H9 (cell line): ENCODE measurements at regions not wholly inside any gene's neighbourhood (a gene's known extent, or its start where the extent isn't known, plus 50 kb on each side); places are given as distances from the start of the nearest gene placed in this dataset.

Experiments
- DNase-seq: peaks from one replicate; pipeline ENCODE4 v3.0.0-alpha.2; 2017
- H2AFZ ChIP-seq: one replicate; pipeline ENCODE4 v1.6.1; 2013; ENCODE audit warnings: mild to moderate bottlenecking, low read length, control low read depth, moderate library complexity
- H2AK5ac ChIP-seq: 2 replicates; pipeline ENCODE4 v1.6.1; 2013; ENCODE audit warnings: low read length, control low read depth, mixed read lengths; ENCODE audit not compliant: insufficient read length
- H2BK120ac ChIP-seq: one replicate; pipeline ENCODE4 v1.6.1; 2013; ENCODE audit warnings: low read depth, mild to moderate bottlenecking, low read length, control low read depth, inconsistent platforms; ENCODE audit not compliant: poor library complexity, severe bottlenecking
- H2BK12ac ChIP-seq: 2 replicates; pipeline ENCODE4 v1.6.1; 2013; ENCODE audit warnings: low read length, control low read depth, mixed read lengths, low read depth; ENCODE audit not compliant: insufficient read length
- H2BK15ac ChIP-seq: 2 replicates; pipeline ENCODE4 v1.6.1; 2013; ENCODE audit warnings: low read depth, low read length, control low read depth
- H2BK20ac ChIP-seq: one replicate; pipeline ENCODE4 v1.6.1; 2013; ENCODE audit warnings: low read depth, mild to moderate bottlenecking, low read length, control low read depth, inconsistent platforms; ENCODE audit not compliant: poor library complexity, severe bottlenecking
- H2BK5ac ChIP-seq: 2 replicates; pipeline ENCODE4 v1.6.1; 2013; ENCODE audit warnings: low read length, control low read depth, mixed read lengths; ENCODE audit not compliant: insufficient read length
- H3K14ac ChIP-seq: 2 replicates; pipeline ENCODE4 v1.6.1; 2013; ENCODE audit warnings: low read length, control low read depth; ENCODE audit not compliant: insufficient read depth
- H3K18ac ChIP-seq: 2 replicates; pipeline ENCODE4 v1.6.1; 2013; ENCODE audit warnings: low read depth, mild to moderate bottlenecking, mixed read lengths, low read length, control low read depth; ENCODE audit not compliant: insufficient read length
- H3K23ac ChIP-seq: 2 replicates; pipeline ENCODE4 v1.6.1; 2013; ENCODE audit warnings: low read length, control low read depth, mixed read lengths, low read depth; ENCODE audit not compliant: insufficient read length
- H3K23me2 ChIP-seq: 2 replicates; pipeline ENCODE4 v1.6.1; 2013; ENCODE audit warnings: low read depth, mild to moderate bottlenecking, mixed read lengths, low read length, control low read depth; ENCODE audit not compliant: insufficient read length, poor library complexity, severe bottlenecking
- H3K27ac ChIP-seq: 2 replicates; pipeline ENCODE4 v1.5.1; 2013; ENCODE audit warnings: low read length, control low read depth, mixed read lengths, low read depth; ENCODE audit not compliant: insufficient read length
- H3K27me3 ChIP-seq: 2 replicates; pipeline ENCODE4 v1.6.1; 2013; ENCODE audit warnings: low read length, control low read depth, inconsistent platforms; ENCODE audit not compliant: insufficient read depth
- H3K4ac ChIP-seq: 2 replicates; pipeline ENCODE4 v1.6.1; 2013; ENCODE audit warnings: low read depth, mild to moderate bottlenecking, control low read depth, inconsistent platforms, low read length, moderate library complexity
- H3K4me1 ChIP-seq: 2 replicates; pipeline ENCODE4 v1.6.1; 2013; ENCODE audit warnings: low read length, control low read depth, inconsistent platforms; ENCODE audit not compliant: insufficient read depth
- H3K4me2 ChIP-seq: 2 replicates; pipeline ENCODE4 v1.6.1; 2013; ENCODE audit warnings: low read length, control low read depth, mixed read lengths; ENCODE audit not compliant: insufficient read length, insufficient read depth
- H3K56ac ChIP-seq: 2 replicates; pipeline ENCODE4 v1.6.1; 2013; ENCODE audit warnings: low read depth, mild to moderate bottlenecking, mixed read lengths, low read length, control low read depth; ENCODE audit not compliant: insufficient read length
- H3K79me1 ChIP-seq: 2 replicates; pipeline ENCODE4 v1.6.1; 2013; ENCODE audit warnings: low read depth, mild to moderate bottlenecking, moderate library complexity, low read length, control low read depth, inconsistent platforms; ENCODE audit not compliant: insufficient read depth, poor library complexity, severe bottlenecking
- H3K79me2 ChIP-seq: 2 replicates; pipeline ENCODE4 v1.6.1; 2013; ENCODE audit warnings: low read length, control low read depth, inconsistent platforms; ENCODE audit not compliant: insufficient read depth
- H3K9ac ChIP-seq: 2 replicates; pipeline ENCODE4 v1.6.1; 2013; ENCODE audit warnings: low read length, control low read depth, mixed read lengths; ENCODE audit not compliant: insufficient read length; ENCODE audit errors: extremely low read depth
- H3K9me3 ChIP-seq: one replicate; pipeline ENCODE4 v1.6.1; 2013; ENCODE audit warnings: low read depth, low read length, inconsistent platforms; ENCODE audit not compliant: control insufficient read depth
- H3T11ph ChIP-seq: one replicate; pipeline ENCODE4 v1.6.1; 2013; ENCODE audit warnings: mild to moderate bottlenecking, low read length, control low read depth, inconsistent platforms
- H4K20me1 ChIP-seq: one replicate; pipeline ENCODE4 v1.6.1; 2013; ENCODE audit not compliant: control insufficient read depth, insufficient read length, insufficient read depth
- H4K5ac ChIP-seq: 2 replicates; pipeline ENCODE4 v1.6.1; 2013; ENCODE audit warnings: low read depth, mild to moderate bottlenecking, mixed read lengths, low read length, control low read depth; ENCODE audit not compliant: insufficient read length
- H4K8ac ChIP-seq: replicated peaks from 2 replicates; pipeline ENCODE4 v1.6.1; 2013; ENCODE audit warnings: low read length, control low read depth, mixed read lengths, low read depth; ENCODE audit not compliant: insufficient read length
- H4K91ac ChIP-seq: 2 replicates; pipeline ENCODE4 v1.6.1; 2013; ENCODE audit warnings: low read depth, mild to moderate bottlenecking, moderate library complexity, mixed read lengths, low read length, control low read depth; ENCODE audit not compliant: insufficient read length
- H3K27ac Mint-ChIP-seq, 3 experiments: 2 replicates in 2 of 3; 3 replicates in 1 of 3; pipeline ENCODE4 v1.8.0; 2020 to 2021; ENCODE audit warnings: mixed read lengths in 3 of 3, mild to moderate bottlenecking in 1 of 3, moderate library complexity in 1 of 3
- H3K27me3 Mint-ChIP-seq: 2 replicates; pipeline ENCODE4 v1.8.0; 2021; ENCODE audit warnings: low read depth, mild to moderate bottlenecking, moderate library complexity, mixed read lengths
- H3K36me3 Mint-ChIP-seq, 3 experiments: 2 replicates in 2 of 3; 3 replicates in 1 of 3; pipeline ENCODE4 v1.8.0; 2020 to 2021; ENCODE audit warnings: low read depth in 3 of 3, mixed read lengths in 3 of 3; ENCODE audit not compliant: insufficient read depth in 1 of 3
- H3K4me1 Mint-ChIP-seq, 2 experiments: 2 replicates each; pipeline ENCODE4 v1.8.0; 2020; ENCODE audit warnings: mixed read lengths in 2 of 2
- H3K4me3 Mint-ChIP-seq, 2 experiments: 2 replicates in 1 of 2; 3 replicates in 1 of 2; pipeline ENCODE4 v1.8.0; 2020 to 2021; ENCODE audit warnings: mild to moderate bottlenecking in 2 of 2, mixed read lengths in 2 of 2, moderate library complexity in 1 of 2
- H3K9me3 Mint-ChIP-seq, 2 experiments: 2 replicates in 1 of 2; 3 replicates in 1 of 2; pipeline ENCODE4 v1.8.0; 2020; ENCODE audit warnings: mild to moderate bottlenecking in 2 of 2, mixed read lengths in 2 of 2, moderate library complexity in 1 of 2
- CTCF ChIP-seq: fragments of 200-600 bp; sonication (generic); conservative IDR thresholded peaks from 3 replicates; pipeline ENCODE4 v1.8.0; 2021; ENCODE audit warnings: antibody characterized with exemption, mild to moderate bottlenecking
- WGBS: extraction: QIAGEN DNeasy Blood & Tissue Kit; methylation state at CpG from one replicate; pipeline ENCODE4 v1.1.7; 2013; ENCODE audit warnings: missing lambda C conversion rate, low lambda C conversion rate, mixed read lengths; ENCODE audit not compliant: insufficient read length; ENCODE audit errors: extremely low coverage; 5-methylcytosine and 5-hydroxymethylcytosine counted together

- Histone ChIP-seq H3K56ac (no peak overlapping the region), H3T11ph (no peak overlapping the region), H2BK5ac (no peak overlapping the region), H3K4me1 (no peaks in the 10 kb centered on the region), H3K79me1 (no peaks in the 10 kb centered on the region), H3K27me3 (no peaks in the 10 kb centered on the region; the same call in 1 of the 2 replicates), H4K91ac (no peak overlapping the region), H2BK120ac (no peak overlapping the region), H4K8ac (no peak overlapping the region), H2BK15ac (no peak overlapping the region), H2BK12ac (no peak overlapping the region), H2AK5ac (no peak overlapping the region), H3K18ac (no peak overlapping the region), H3K23me2 (no peaks in the 10 kb centered on the region), H2AFZ (no peak overlapping the region), H3K4me2 (no peak overlapping the region), H3K9ac (no peak overlapping the region), H3K9me3 (no peaks in the 10 kb centered on the region), H3K14ac (no peak overlapping the region), H4K20me1 (no peaks in the 10 kb centered on the region), H3K4ac (no peak overlapping the region), H3K27ac (no peak overlapping the region), H4K5ac (no peak overlapping the region), H3K23ac (no peak overlapping the region), H2BK20ac (no peak overlapping the region), H3K79me2 (no peaks in the 10 kb centered on the region)
- Mint-ChIP-seq H3K4me3 (no peak overlapping the region), H3K36me3 (no peaks in the 10 kb centered on the region; a peak in 1 of 7 replicates), H3K27ac (no peak overlapping the region), H3K4me1 (peaks cover 5 to 16% of the 10 kb centered on the region in 2 experiments), H3K9me3 (no peaks in the 10 kb centered on the region), H3K27me3 (peaks cover 60% of the 10 kb centered on the region)
- no peak for DNase-seq
- TF ChIP-seq CTCF: no peak
- no CpG with 5 or more reads among the region's 11 CpGs for WGBS
Observed at GRCh38 chr10:78802866-78803265, 265.9 kb upstream of the ZMIZ1 start.
